ENCODE measurements at regions not wholly inside any gene's neighbourhood (a gene's known extent, or its start where the extent isn't known, plus 50 kb on each side); places are given as distances from the start of the nearest gene placed in this dataset.

GRCh38 chr6:3573670-3574069 lies 116.8 kb upstream of the SLC22A23 start:
- Histone ChIP-seq H3K4me1 (peaks cover 0 to 6% (median 0%) of the 10 kb centered on the region in 6 donors), H3K27me3 (replicated peaks in 1 of 7) (peaks cover 0 to 50% (median 6%) of the 10 kb centered on the region in 7 donors), H3K36me3 (no peaks in the 10 kb centered on the region), H3K4me3 (no peak overlapping the region), H3K27ac (no peak overlapping the region), H3K9me3 (no peaks in the 10 kb centered on the region)
- 67 to 82% (median 72%) methylated on average over 3 of the region's 3 CpGs for WGBS, 5 donors
- intact Hi-C loops (cut with DNase I; ENCODE audit: low total_unique reads), result no loop called here
- DNase-seq, result no peak
- no peak for TF ChIP-seq POLR2AphosphoS5 (IDR thresholded peaks at IDR 0.05)
- no peak for TF ChIP-seq CTCF (IDR thresholded peaks at IDR 0.05 in 8 of 11, conservative IDR thresholded peaks at IDR 0.05 in 3 of 11)
- no peak for TF ChIP-seq POLR2A (IDR thresholded peaks at IDR 0.05)

- no peaks in the 10 kb centered on the region for H3K4me1 ChIP-seq
- no peak for DNase-seq
- TF ChIP-seq CTCF (IDR thresholded peaks at IDR 0.05 in 8 of 11, conservative IDR thresholded peaks at IDR 0.05 in 3 of 11) (no peak), POLR2A (IDR thresholded peaks at IDR 0.05) (no peak), POLR2AphosphoS5 (IDR thresholded peaks at IDR 0.05) (no peak)
- intact Hi-C loops (cut with DNase I; ENCODE audit: low total_unique reads), result no loop called here
- WGBS, 5 donors, result 68 to 88% (median 81%) methylated on average over 3 to 9 of the region's 9 CpGs
- peaks cover 0 to 48% (median 9%) of the 10 kb centered on the region in 7 donors for H3K27me3 ChIP-seq (replicated peaks in 1 of 7)
- H3K9me3 ChIP-seq, result no peaks in the 10 kb centered on the region
- no peaks in the 10 kb centered on the region for H3K36me3 ChIP-seq
- no peak overlapping the region for H3K27ac ChIP-seq
- H3K4me3 ChIP-seq, result no peak overlapping the region
Observed at GRCh38 chr6:3571836-3572235, 115.0 kb upstream of the SLC22A23 start.

GRCh38 chr6:3571250-3571681 lies 114.4 kb upstream of the SLC22A23 start:
- H3K36me3 ChIP-seq, result no peaks in the 10 kb centered on the region
- no peaks in the 10 kb centered on the region for H3K4me1 ChIP-seq
- H3K27me3 ChIP-seq (replicated peaks in 1 of 7), result peaks cover 0 to 43% (median 9%) of the 10 kb centered on the region in 7 donors
- no peak overlapping the region for H3K4me3 ChIP-seq
- intact Hi-C loops (cut with DNase I; ENCODE audit: low total_unique reads), result no loop called here
- 78 to 91% (median 86%) methylated on average over 6 of the region's 6 CpGs for WGBS, 5 donors
- TF ChIP-seq POLR2AphosphoS5 (IDR thresholded peaks at IDR 0.05), result no peak
- TF ChIP-seq CTCF (IDR thresholded peaks at IDR 0.05 in 8 of 11, conservative IDR thresholded peaks at IDR 0.05 in 3 of 11), result no peak
- no peak for TF ChIP-seq POLR2A (IDR thresholded peaks at IDR 0.05)
- no peaks in the 10 kb centered on the region for H3K9me3 ChIP-seq
- DNase-seq, result no peak
- no peak overlapping the region for H3K27ac ChIP-seq

- no peak for DNase-seq
- no peaks in the 10 kb centered on the region for H3K9me3 ChIP-seq
- H3K27me3 ChIP-seq (replicated peaks in 1 of 7), result peaks cover 0 to 29% (median 5%) of the 10 kb centered on the region in 7 donors
- no peaks in the 10 kb centered on the region for H3K4me1 ChIP-seq
- TF ChIP-seq POLR2A (IDR thresholded peaks at IDR 0.05), result no peak
- no peak for TF ChIP-seq CTCF (IDR thresholded peaks at IDR 0.05 in 8 of 11, conservative IDR thresholded peaks at IDR 0.05 in 3 of 11)
- no peak for TF ChIP-seq POLR2AphosphoS5 (IDR thresholded peaks at IDR 0.05)
- intact Hi-C loops (cut with DNase I; ENCODE audit: low total_unique reads), result no loop called here
- H3K36me3 ChIP-seq, result no peaks in the 10 kb centered on the region
- 37 to 72% (median 68%) methylated on average over 1 of the region's 1 CpG for WGBS, 5 donors
- no peak overlapping the region for H3K4me3 ChIP-seq
- no peak overlapping the region for H3K27ac ChIP-seq
Observed at GRCh38 chr6:3569816-3570215, 113.0 kb upstream of the SLC22A23 start.

Measured in spleen (tissue), 11 donors.